GF-D8 (cell line): ENCODE measurements at regions not wholly inside any gene's neighbourhood (a gene's known extent, or its start where the extent isn't known, plus 50 kb on each side); places are given as distances from the start of the nearest gene placed in this dataset.

Source experiments
- DNase-seq: peaks from one replicate; lab custom pipeline; 2025; lab: John Stamatoyannopoulos, UW

- DNase-seq, result no peak
These were observed 161.9 kb downstream of the CAPZA3 start for GRCh38 chr12:18899678-18900317.

GRCh38 chr12:18905134-18905533 lies 167.2 kb downstream of the CAPZA3 start:
- no peak for DNase-seq

- DNase-seq, result no peak
These were observed 168.5 kb downstream of the CAPZA3 start for GRCh38 chr12:18906395-18906794.

GRCh38 chr12:18907127-18907526 lies 169.2 kb downstream of the CAPZA3 start:
- DNase-seq, result no peak

- no peak for DNase-seq
These were observed 169.8 kb downstream of the CAPZA3 start for GRCh38 chr12:18907728-18908127.

- no peak for DNase-seq
These were observed 170.3 kb downstream of the CAPZA3 start for GRCh38 chr12:18908191-18908590.

- no peak for DNase-seq
These were observed 182.1 kb downstream of the CAPZA3 start for GRCh38 chr12:18919871-18920511.

- DNase-seq, result no peak
These were observed 184.9 kb downstream of the CAPZA3 start for GRCh38 chr12:18922851-18923250.

GRCh38 chr12:18923721-18924120 lies 185.8 kb downstream of the CAPZA3 start:
- DNase-seq, result no peak

- no peak for DNase-seq
These were observed 188.3 kb downstream of the CAPZA3 start for GRCh38 chr12:18926188-18926587.

- DNase-seq, result no peak
These were observed 194.3 kb downstream of the CAPZA3 start for GRCh38 chr12:18932211-18932610.

GRCh38 chr12:18932715-18933114 lies 194.8 kb downstream of the CAPZA3 start:
- no peak for DNase-seq

- no peak for DNase-seq
These were observed 194.1 kb upstream of the PLEKHA5 start for GRCh38 chr12:18935371-18935965.

GRCh38 chr12:18939051-18939450 lies 190.5 kb upstream of the PLEKHA5 start:
- no peak for DNase-seq

GRCh38 chr12:18942669-18943068 lies 186.9 kb upstream of the PLEKHA5 start:
- DNase-seq, result no peak

- DNase-seq, result no peak
These were observed 186.3 kb upstream of the PLEKHA5 start for GRCh38 chr12:18943200-18943599.

- DNase-seq, result no peak
These were observed 183.4 kb upstream of the PLEKHA5 start for GRCh38 chr12:18946106-18946505.

- no peak for DNase-seq
These were observed 178.3 kb upstream of the PLEKHA5 start for GRCh38 chr12:18951218-18951617.

GRCh38 chr12:18953505-18953904 lies 176.0 kb upstream of the PLEKHA5 start:
- DNase-seq, result no peak

GRCh38 chr12:18955594-18955993 lies 173.9 kb upstream of the PLEKHA5 start:
- DNase-seq, result no peak

GRCh38 chr12:18965203-18965602 lies 164.3 kb upstream of the PLEKHA5 start:
- DNase-seq, result no peak

GRCh38 chr12:18966954-18967353 lies 162.6 kb upstream of the PLEKHA5 start:
- DNase-seq, result no peak

- no peak for DNase-seq
These were observed 161.7 kb upstream of the PLEKHA5 start for GRCh38 chr12:18967814-18968213.

- no peak for DNase-seq
These were observed 160.0 kb upstream of the PLEKHA5 start for GRCh38 chr12:18969512-18969911.
